ENCODE measurements at regions not wholly inside any gene's neighbourhood (a gene's known extent, or its start where the extent isn't known, plus 50 kb on each side); places are given as distances from the start of the nearest gene placed in this dataset.

DNA sequence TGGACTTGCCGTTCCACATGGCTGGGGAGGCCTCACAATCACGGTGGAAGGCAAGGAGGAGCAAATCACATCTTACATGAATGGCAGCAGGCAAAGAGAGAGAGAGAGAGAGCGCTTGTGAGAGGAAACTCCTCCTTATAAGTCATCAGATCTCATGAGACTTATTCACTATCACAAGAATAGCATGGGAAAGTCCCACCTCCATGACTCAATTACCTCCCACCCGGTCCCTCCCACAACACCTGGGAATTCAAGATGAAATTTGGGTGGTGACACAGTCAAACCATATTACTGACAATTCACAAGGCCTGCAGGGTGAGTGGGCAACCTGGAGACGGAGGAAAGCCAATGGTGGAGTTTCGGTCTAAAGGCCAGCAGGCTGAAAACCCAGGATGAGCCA, 394.3 kb upstream of the TRAM1L1 start:
- TF ChIP-seq, protein P1, sequence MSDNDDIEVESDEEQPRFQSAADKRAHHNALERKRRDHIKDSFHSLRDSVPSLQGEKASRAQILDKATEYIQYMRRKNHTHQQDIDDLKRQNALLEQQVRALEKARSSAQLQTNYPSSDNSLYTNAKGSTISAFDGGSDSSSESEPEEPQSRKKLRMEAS (IDR thresholded peaks at IDR 0.05; ENCODE audit: low read depth, low read length): no peak
- TF ChIP-seq, protein P2, sequence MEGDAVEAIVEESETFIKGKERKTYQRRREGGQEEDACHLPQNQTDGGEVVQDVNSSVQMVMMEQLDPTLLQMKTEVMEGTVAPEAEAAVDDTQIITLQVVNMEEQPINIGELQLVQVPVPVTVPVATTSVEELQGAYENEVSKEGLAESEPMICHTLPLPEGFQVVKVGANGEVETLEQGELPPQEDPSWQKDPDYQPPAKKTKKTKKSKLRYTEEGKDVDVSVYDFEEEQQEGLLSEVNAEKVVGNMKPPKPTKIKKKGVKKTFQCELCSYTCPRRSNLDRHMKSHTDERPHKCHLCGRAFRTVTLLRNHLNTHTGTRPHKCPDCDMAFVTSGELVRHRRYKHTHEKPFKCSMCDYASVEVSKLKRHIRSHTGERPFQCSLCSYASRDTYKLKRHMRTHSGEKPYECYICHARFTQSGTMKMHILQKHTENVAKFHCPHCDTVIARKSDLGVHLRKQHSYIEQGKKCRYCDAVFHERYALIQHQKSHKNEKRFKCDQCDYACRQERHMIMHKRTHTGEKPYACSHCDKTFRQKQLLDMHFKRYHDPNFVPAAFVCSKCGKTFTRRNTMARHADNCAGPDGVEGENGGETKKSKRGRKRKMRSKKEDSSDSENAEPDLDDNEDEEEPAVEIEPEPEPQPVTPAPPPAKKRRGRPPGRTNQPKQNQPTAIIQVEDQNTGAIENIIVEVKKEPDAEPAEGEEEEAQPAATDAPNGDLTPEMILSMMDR (IDR thresholded peaks at IDR 0.05; ENCODE audit: low read depth, low read length): no peak
- TF ChIP-seq MYC (IDR thresholded peaks at IDR 0.05; ENCODE audit: low read depth, low read length) (no peak), POLR2A (IDR thresholded peaks at IDR 0.05; ENCODE audit: extremely low read depth, insufficient read length) (no peak)
- H3K4me3 ChIP-seq (ENCODE audit: low read depth, low read length): no peak overlapping the region
- DNase-seq (ENCODE audit: low read depth): no peak

DNA sequence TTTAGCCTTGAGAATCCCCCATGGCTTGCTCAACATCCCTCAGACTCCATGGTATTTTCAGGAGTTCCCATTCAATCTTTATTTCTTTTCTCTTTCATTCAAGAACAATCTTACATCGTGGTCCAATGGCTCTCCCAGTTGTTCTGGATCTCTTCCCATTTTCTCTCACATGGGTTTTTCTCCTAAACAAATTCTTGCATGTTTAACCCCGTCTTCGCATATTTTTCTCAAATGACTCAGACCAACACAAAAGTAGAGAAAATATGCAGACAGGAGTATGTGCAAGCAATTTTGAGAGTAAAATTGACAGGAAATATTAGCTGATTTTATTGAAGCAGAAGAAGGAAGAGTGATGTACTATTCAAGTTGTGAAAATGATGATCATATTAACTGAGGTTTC, 396.4 kb upstream of the TRAM1L1 start:
- DNase-seq (ENCODE audit: low read depth): no peak
- TF ChIP-seq, protein P2 (IDR thresholded peaks at IDR 0.05; ENCODE audit: low read depth, low read length): no peak
- no peak for TF ChIP-seq MYC (IDR thresholded peaks at IDR 0.05; ENCODE audit: low read depth, low read length)
- no peak for TF ChIP-seq POLR2A (IDR thresholded peaks at IDR 0.05; ENCODE audit: extremely low read depth, insufficient read length)
- TF ChIP-seq, protein P1 (IDR thresholded peaks at IDR 0.05; ENCODE audit: low read depth, low read length): no peak
- H3K4me3 ChIP-seq (ENCODE audit: low read depth, low read length): no peak overlapping the region

DNA sequence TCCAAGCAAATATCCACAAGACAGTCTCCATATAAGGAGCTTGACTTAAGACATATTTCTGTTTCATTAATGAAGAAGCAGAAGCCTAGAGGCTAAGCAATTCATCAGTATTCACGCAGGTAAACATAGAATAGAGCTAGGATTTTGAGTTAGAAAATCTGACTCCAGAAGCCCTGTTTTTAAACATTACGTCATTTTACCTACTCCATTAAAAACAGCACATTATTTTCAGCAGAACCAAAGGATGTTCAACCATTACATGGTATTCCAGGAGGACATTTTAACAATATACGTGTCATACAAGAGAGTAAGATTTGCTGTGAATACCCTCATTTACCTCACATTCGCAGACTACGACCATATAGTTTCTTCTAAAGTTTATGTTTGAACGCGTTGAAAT, 403.3 kb upstream of the TRAM1L1 start:
- no peak for TF ChIP-seq MYC (IDR thresholded peaks at IDR 0.05; ENCODE audit: low read depth, low read length)
- TF ChIP-seq POLR2A (IDR thresholded peaks at IDR 0.05; ENCODE audit: extremely low read depth, insufficient read length): no peak
- TF ChIP-seq, protein P1 (IDR thresholded peaks at IDR 0.05; ENCODE audit: low read depth, low read length): no peak
- TF ChIP-seq, protein P2 (IDR thresholded peaks at IDR 0.05; ENCODE audit: low read depth, low read length): no peak
- no peak overlapping the region for H3K4me3 ChIP-seq (ENCODE audit: low read depth, low read length)
- no peak for DNase-seq (ENCODE audit: low read depth)

DNA sequence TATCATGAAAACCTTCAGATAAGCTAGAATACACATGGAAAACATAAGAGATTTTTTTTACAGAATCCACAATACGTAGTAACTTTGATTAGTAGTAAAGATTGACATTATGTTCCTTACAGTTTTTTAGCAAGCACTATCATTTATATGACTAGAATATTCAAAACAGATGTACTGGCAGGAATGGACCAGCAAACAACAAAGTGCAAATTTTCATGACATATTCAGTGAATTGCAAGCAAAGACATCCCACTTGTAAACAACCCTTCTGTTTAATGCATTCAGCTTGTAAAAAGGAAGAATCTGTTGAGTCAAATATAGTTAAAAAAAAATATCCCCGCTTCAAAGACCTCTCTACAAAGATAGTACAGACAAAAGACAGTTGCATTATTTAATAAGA, 403.7 kb upstream of the TRAM1L1 start:
- H3K4me3 ChIP-seq (ENCODE audit: low read depth, low read length): no peak overlapping the region
- TF ChIP-seq, protein P1 (IDR thresholded peaks at IDR 0.05; ENCODE audit: low read depth, low read length): no peak
- TF ChIP-seq, protein P2 (IDR thresholded peaks at IDR 0.05; ENCODE audit: low read depth, low read length): no peak
- TF ChIP-seq POLR2A (IDR thresholded peaks at IDR 0.05; ENCODE audit: extremely low read depth, insufficient read length) (no peak), MYC (IDR thresholded peaks at IDR 0.05; ENCODE audit: low read depth, low read length) (no peak)
- DNase-seq (ENCODE audit: low read depth): no peak

DNA sequence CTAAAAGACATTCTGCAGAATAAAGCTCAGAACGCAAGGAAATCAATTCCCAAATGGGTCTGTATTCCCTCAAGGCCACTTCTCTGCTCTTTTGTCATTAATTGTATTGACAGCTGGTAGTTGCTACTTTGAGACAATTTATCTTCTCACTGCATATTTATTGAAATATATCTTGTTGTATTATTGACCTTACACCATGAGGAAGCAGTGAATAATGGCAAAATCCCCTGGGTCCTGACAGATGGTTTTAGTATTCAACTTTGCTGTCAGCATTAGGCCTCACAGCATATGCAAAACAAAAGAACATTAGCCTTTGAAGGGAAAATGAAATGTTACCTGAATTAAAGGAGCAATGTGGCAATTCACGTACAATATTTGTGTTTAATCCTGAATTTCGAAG, 406.1 kb upstream of the TRAM1L1 start:
- TF ChIP-seq, protein P1 (IDR thresholded peaks at IDR 0.05; ENCODE audit: low read depth, low read length): no peak
- TF ChIP-seq MYC (IDR thresholded peaks at IDR 0.05; ENCODE audit: low read depth, low read length): no peak
- no peak for TF ChIP-seq POLR2A (IDR thresholded peaks at IDR 0.05; ENCODE audit: extremely low read depth, insufficient read length)
- TF ChIP-seq, protein P2 (IDR thresholded peaks at IDR 0.05; ENCODE audit: low read depth, low read length): no peak
- DNase-seq (ENCODE audit: low read depth): no peak

DNA sequence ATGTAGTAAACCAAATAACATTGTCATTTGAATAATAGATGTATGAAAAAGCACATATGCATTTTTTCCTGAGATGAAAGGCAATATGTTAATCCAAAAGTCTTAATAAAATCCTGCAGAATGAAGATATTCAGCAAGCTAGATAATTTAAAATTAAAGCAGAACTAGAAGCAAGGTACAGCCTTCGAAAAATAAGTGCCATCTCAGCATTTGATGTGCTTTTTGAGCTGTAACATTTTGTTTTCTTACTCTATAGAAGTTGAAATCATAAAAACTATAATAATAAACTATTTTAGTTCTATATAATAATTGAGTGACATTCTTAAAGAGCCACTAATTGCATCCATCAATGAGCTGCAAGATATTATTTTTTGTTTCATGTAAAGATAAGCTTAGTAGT, 410.4 kb upstream of the TRAM1L1 start:
- H3K4me3 ChIP-seq (ENCODE audit: low read depth, low read length): no peak overlapping the region
- no peak for DNase-seq (ENCODE audit: low read depth)
- TF ChIP-seq, protein P1 (IDR thresholded peaks at IDR 0.05; ENCODE audit: low read depth, low read length): no peak
- TF ChIP-seq, protein P2 (IDR thresholded peaks at IDR 0.05; ENCODE audit: low read depth, low read length): no peak
- TF ChIP-seq POLR2A (IDR thresholded peaks at IDR 0.05; ENCODE audit: extremely low read depth, insufficient read length) (no peak), MYC (IDR thresholded peaks at IDR 0.05; ENCODE audit: low read depth, low read length) (no peak)

More for the DNA sequence above, 406.1 kb upstream of the TRAM1L1 start:
- no peak overlapping the region for H3K4me3 ChIP-seq (ENCODE audit: low read depth, low read length)

Measured in NB4 (cell line).